ENCODE measurements at regions not wholly inside any gene's neighbourhood (a gene's known extent, or its start where the extent isn't known, plus 50 kb on each side); places are given as distances from the start of the nearest gene placed in this dataset.
"Not testable (repeated sequence)": the region's sequence is repeated elsewhere in the genome, so short reads cannot be mapped to it uniquely, and the experiment has no call there.

DNA sequence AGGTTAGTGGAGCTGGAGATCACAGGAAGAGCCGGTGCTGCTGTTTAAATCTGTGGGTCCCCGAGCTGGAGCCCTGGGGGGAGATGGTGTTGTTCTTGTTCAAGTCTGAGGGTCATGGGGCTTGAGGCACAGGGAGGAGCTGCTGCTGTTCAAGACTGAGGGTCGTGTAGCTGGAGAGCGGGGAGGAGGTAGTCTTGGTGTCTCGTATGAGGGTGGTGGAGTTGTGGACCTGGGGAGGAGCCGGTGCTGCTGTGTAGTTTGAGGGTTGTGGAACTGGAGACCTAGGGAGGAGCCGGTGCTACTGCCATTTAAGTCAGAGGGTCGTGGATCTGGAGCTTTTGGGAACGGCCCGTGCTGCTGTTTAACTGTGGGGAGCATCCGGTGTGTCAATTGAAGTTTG is 112.2 kb upstream of the SULF2 start:
- Histone ChIP-seq H3K36me3 (replicated peaks; ENCODE audit: low read depth, low read length) (no peaks in the 10 kb centered on the region), H3K4me3 (ENCODE audit: low read length) (no peak overlapping the region), H3K9me3 (ENCODE audit: insufficient read depth, low read length) (no peaks in the 10 kb centered on the region), H3K79me2 (ENCODE audit: low read length) (no peaks in the 10 kb centered on the region), H4K20me1 (ENCODE audit: insufficient read depth, low read length) (no peaks in the 10 kb centered on the region), H3K4me1 (ENCODE audit: low read length) (no peaks in the 10 kb centered on the region), H3K9ac (ENCODE audit: low read length) (no peak overlapping the region), H2AFZ (ENCODE audit: low read depth, low read length) (no peak overlapping the region), H3K27ac (ENCODE audit: low read length) (no peak overlapping the region), H3K27me3 (ENCODE audit: low read depth, low read length) (peaks cover 6% of the 10 kb centered on the region; the same call in 1 of the 2 replicates), H3K4me2 (ENCODE audit: low read length) (no peak overlapping the region)
- TF ChIP-seq EZH2phosphoT487 (IDR thresholded peaks at IDR 0.05; ENCODE audit: low read depth), result no peak
- TF ChIP-seq, protein P1, sequence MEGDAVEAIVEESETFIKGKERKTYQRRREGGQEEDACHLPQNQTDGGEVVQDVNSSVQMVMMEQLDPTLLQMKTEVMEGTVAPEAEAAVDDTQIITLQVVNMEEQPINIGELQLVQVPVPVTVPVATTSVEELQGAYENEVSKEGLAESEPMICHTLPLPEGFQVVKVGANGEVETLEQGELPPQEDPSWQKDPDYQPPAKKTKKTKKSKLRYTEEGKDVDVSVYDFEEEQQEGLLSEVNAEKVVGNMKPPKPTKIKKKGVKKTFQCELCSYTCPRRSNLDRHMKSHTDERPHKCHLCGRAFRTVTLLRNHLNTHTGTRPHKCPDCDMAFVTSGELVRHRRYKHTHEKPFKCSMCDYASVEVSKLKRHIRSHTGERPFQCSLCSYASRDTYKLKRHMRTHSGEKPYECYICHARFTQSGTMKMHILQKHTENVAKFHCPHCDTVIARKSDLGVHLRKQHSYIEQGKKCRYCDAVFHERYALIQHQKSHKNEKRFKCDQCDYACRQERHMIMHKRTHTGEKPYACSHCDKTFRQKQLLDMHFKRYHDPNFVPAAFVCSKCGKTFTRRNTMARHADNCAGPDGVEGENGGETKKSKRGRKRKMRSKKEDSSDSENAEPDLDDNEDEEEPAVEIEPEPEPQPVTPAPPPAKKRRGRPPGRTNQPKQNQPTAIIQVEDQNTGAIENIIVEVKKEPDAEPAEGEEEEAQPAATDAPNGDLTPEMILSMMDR (IDR thresholded peaks at IDR 0.05; ENCODE audit: low read depth, low read length), result no peak

DNA sequence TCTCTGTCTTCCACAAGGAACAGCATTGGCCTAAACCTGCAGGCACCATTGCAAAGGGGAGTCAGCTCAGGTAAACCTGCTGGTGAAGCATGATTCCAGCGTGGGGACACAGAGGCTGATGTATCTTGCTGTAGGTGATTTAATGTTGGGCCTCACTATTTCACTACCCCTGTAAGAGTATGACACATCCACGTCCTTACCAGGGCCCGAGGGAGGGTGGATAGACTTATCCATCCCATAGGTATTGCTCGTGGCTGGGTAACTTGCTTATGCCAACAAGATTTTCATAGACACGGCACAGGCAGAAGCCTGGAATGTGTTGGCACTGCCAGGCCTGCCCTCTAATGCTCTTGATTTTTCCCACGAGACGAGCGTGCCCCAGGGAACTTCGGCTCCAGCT is 107.4 kb upstream of the SULF2 start:
- not testable (repeated sequence) for H3K4me2 ChIP-seq (ENCODE audit: low read length); H3K9me3 ChIP-seq (ENCODE audit: insufficient read depth, low read length); H3K79me2 ChIP-seq (ENCODE audit: low read length); H3K36me3 ChIP-seq (replicated peaks; ENCODE audit: low read depth, low read length); H3K4me1 ChIP-seq (ENCODE audit: low read length); H3K4me3 ChIP-seq (ENCODE audit: low read length); H2AFZ ChIP-seq (ENCODE audit: low read depth, low read length); H3K9ac ChIP-seq (ENCODE audit: low read length); H3K27me3 ChIP-seq (ENCODE audit: low read depth, low read length); H4K20me1 ChIP-seq (ENCODE audit: insufficient read depth, low read length); H3K27ac ChIP-seq (ENCODE audit: low read length)

DNA sequence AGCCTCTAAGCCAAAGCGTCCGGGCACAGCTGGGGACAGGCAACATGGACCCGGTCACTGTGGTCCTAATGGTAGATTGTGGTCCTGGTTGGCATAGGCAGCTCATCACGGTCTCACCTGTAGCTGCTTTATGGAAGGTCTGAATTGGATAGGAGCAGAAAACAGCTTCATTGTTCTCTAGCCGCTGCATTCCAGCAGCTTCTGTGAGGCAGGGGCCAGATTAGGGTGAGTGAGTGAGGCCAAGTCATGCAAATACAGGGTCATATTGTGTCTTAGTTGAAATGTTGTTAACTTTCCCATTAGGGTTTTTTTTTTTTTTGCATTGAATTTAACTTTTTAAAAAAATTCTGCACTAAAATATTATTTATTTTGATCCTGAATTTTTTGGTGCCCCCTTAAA is 105.4 kb upstream of the SULF2 start:
- H3K9ac ChIP-seq (ENCODE audit: low read length); H3K36me3 ChIP-seq (replicated peaks; ENCODE audit: low read depth, low read length); H2AFZ ChIP-seq (ENCODE audit: low read depth, low read length); H3K27me3 ChIP-seq (ENCODE audit: low read depth, low read length); H3K79me2 ChIP-seq (ENCODE audit: low read length); H3K4me3 ChIP-seq (ENCODE audit: low read length); H3K4me1 ChIP-seq (ENCODE audit: low read length); H3K9me3 ChIP-seq (ENCODE audit: insufficient read depth, low read length); H4K20me1 ChIP-seq (ENCODE audit: insufficient read depth, low read length); H3K4me2 ChIP-seq (ENCODE audit: low read length); H3K27ac ChIP-seq (ENCODE audit: low read length): not testable (repeated sequence)

DNA sequence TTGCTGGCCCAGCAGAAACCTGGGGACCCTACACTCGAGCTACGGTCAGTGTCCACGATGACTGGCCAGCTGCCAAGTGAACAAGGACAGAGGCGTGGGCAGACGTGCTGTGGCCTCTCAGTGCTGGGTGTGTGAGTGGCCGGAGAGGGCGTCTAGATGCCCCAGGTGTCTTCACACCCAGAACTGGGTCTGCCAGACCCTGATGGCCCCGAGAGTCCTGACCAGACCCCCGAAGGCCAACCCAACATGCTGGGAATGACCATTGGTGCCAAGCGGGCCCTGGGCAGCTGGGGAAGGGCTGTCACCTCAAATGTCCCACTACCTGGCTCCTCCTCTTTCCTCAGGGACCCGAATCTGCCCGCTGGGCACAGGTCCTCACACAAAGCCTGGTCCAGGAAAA is 104.5 kb upstream of the SULF2 start:
- H3K4me1 ChIP-seq (ENCODE audit: low read length); H3K36me3 ChIP-seq (replicated peaks; ENCODE audit: low read depth, low read length); H3K79me2 ChIP-seq (ENCODE audit: low read length); H3K4me3 ChIP-seq (ENCODE audit: low read length); H3K4me2 ChIP-seq (ENCODE audit: low read length); H4K20me1 ChIP-seq (ENCODE audit: insufficient read depth, low read length); H3K9me3 ChIP-seq (ENCODE audit: insufficient read depth, low read length); H3K27ac ChIP-seq (ENCODE audit: low read length); H3K9ac ChIP-seq (ENCODE audit: low read length); H2AFZ ChIP-seq (ENCODE audit: low read depth, low read length): not testable (repeated sequence)
- peaks cover 11% of the 10 kb centered on the region; the same call in 1 of the 2 replicates for H3K27me3 ChIP-seq (ENCODE audit: low read depth, low read length)

DNA sequence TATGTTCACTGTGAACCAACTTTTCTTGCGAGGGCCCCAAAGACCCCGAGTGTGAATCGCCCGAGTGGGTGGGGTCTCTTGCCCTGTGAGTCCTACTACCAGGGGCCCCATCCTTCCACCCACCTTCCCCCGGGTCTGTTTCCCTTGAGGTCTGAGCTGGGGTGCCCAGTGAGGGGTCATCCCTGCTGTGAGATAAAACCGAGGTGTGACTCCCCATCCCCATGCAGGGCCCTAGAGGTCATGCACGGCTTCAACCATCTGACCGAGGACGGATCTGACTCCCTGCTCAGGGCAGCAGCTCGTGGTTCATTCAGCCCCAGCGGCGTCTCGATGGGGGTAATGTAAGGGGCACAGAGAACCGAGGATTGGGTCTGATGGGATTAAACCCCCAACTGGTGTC is 103.1 kb upstream of the SULF2 start:
- no peak overlapping the region for H2AFZ ChIP-seq (ENCODE audit: low read depth, low read length)
- H3K27ac ChIP-seq (ENCODE audit: low read length), result no peak overlapping the region
- H3K4me3 ChIP-seq (ENCODE audit: low read length), result no peak overlapping the region
- H3K36me3 ChIP-seq (replicated peaks; ENCODE audit: low read depth, low read length), result no peaks in the 10 kb centered on the region
- H3K9ac ChIP-seq (ENCODE audit: low read length), result no peak overlapping the region
- H3K9me3 ChIP-seq (ENCODE audit: insufficient read depth, low read length), result no peaks in the 10 kb centered on the region
- H3K4me1 ChIP-seq (ENCODE audit: low read length), result no peaks in the 10 kb centered on the region
- TF ChIP-seq, protein P1 (IDR thresholded peaks at IDR 0.05; ENCODE audit: low read depth, low read length), result no peak
- no peak for TF ChIP-seq EZH2phosphoT487 (IDR thresholded peaks at IDR 0.05; ENCODE audit: low read depth)
- H3K4me2 ChIP-seq (ENCODE audit: low read length), result no peak overlapping the region
- H3K79me2 ChIP-seq (ENCODE audit: low read length), result no peaks in the 10 kb centered on the region
- H4K20me1 ChIP-seq (ENCODE audit: insufficient read depth, low read length), result no peaks in the 10 kb centered on the region
- peaks cover 18% of the 10 kb centered on the region; the same call in 1 of the 2 replicates for H3K27me3 ChIP-seq (ENCODE audit: low read depth, low read length)
